ENCODE measurements at regions not wholly inside any gene's neighbourhood (a gene's known extent, or its start where the extent isn't known, plus 50 kb on each side); places are given as distances from the start of the nearest gene placed in this dataset.

DNA sequence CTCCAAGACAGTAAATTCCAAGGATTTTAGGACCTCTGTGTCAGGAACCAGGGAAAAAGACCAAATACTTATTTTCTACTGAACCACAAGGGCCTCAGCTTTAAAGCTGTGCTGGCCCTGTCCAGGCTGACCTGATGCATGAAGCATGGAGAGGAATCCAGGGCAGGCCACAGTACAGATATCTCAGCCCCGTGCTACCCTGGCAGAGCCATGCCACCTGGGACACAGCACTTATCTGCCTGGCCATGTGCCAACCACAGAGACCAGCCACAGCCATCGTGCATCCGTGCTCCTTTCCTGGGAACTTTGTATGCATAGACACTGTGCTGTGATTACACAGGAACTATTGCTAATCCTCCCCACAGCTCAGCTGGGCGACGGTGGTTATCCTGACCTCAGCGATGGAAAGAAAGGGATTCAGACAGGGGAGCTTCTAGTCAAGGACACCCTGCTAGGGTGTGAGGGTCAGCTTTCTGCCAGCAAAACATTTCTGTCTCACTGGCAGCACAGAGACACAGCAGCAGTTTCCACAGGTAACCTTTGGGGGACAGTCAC lies 687.4 kb upstream of the ID2 start:
- ChIA-PET POLR2A (no interaction called here), CTCF (no interaction called here)
- Histone ChIP-seq H3K9me3 (ENCODE audit: control insufficient read depth, insufficient read depth, low read depth, low read length) (no peaks in the 10 kb centered on the region), H3K27ac (ENCODE audit: extremely low read depth, low read depth, low read length) (no peak overlapping the region), H3K36me3 (ENCODE audit: control insufficient read depth in 2 of 2, insufficient read depth in 1 of 2, low read length in 2 of 2) (no peaks in the 10 kb centered on the region), H3K4me3 (ENCODE audit: low read depth, low read length) (no peak overlapping the region), H3K4me1 (ENCODE audit: control insufficient read depth, insufficient read depth, low read length) (no peaks in the 10 kb centered on the region)
- no peak for TF ChIP-seq ZNF571 (tag by site-specific recombination; IDR thresholded peaks at IDR 0.05)
- no peak for TF ChIP-seq ZNF426 (tag by site-specific recombination; IDR thresholded peaks at IDR 0.05)
- TF ChIP-seq, protein P1, sequence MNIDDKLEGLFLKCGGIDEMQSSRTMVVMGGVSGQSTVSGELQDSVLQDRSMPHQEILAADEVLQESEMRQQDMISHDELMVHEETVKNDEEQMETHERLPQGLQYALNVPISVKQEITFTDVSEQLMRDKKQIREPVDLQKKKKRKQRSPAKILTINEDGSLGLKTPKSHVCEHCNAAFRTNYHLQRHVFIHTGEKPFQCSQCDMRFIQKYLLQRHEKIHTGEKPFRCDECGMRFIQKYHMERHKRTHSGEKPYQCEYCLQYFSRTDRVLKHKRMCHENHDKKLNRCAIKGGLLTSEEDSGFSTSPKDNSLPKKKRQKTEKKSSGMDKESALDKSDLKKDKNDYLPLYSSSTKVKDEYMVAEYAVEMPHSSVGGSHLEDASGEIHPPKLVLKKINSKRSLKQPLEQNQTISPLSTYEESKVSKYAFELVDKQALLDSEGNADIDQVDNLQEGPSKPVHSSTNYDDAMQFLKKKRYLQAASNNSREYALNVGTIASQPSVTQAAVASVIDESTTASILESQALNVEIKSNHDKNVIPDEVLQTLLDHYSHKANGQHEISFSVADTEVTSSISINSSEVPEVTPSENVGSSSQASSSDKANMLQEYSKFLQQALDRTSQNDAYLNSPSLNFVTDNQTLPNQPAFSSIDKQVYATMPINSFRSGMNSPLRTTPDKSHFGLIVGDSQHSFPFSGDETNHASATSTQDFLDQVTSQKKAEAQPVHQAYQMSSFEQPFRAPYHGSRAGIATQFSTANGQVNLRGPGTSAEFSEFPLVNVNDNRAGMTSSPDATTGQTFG (tag by site-specific recombination; IDR thresholded peaks at IDR 0.05; ENCODE audit: borderline replicate concordance) = no peak
- TF ChIP-seq ZNF600 (tag by site-specific recombination; IDR thresholded peaks at IDR 0.05) = no peak
- TF ChIP-seq ZNF174 (tag by site-specific recombination; IDR thresholded peaks at IDR 0.05) = no peak
- no peak for TF ChIP-seq ZNF112 (tag by site-specific recombination; IDR thresholded peaks at IDR 0.05)
- TF ChIP-seq, protein P2, sequence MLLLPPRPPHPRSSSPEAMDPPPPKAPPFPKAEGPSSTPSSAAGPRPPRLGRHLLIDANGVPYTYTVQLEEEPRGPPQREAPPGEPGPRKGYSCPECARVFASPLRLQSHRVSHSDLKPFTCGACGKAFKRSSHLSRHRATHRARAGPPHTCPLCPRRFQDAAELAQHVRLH (tag by site-specific recombination; IDR thresholded peaks at IDR 0.05) = no peak
- no peak for TF ChIP-seq ZIC2 (tag by site-specific recombination; IDR thresholded peaks at IDR 0.05)
- TF ChIP-seq WT1 (tag by site-specific recombination; IDR thresholded peaks at IDR 0.05) = no peak

DNA sequence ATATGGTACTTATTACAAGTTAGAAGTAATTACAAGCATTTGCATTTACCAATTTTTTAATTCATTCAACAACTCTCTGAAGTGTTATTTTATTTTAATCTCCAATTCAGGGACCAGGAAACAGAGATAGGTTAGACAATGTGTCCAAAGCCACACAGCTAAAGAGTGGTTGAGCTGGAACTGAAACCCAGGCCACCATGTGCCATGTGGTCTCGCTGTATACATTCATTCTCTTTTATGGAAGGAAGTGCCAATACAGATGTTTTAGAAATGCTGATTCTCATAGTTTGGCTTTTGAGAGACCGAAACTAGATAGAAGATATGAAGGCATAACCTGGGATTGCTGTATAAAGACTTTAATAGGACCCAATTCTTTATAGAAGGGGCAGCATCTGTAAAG lies 684.6 kb upstream of the ID2 start:
- Histone ChIP-seq H3K27ac (ENCODE audit: extremely low read depth, low read depth, low read length) (no peak overlapping the region), H3K4me3 (ENCODE audit: low read depth, low read length) (no peak overlapping the region), H3K36me3 (ENCODE audit: control insufficient read depth in 2 of 2, insufficient read depth in 1 of 2, low read length in 2 of 2) (no peaks in the 10 kb centered on the region), H3K4me1 (ENCODE audit: control insufficient read depth, insufficient read depth, low read length) (no peaks in the 10 kb centered on the region), H3K9me3 (ENCODE audit: control insufficient read depth, insufficient read depth, low read depth, low read length) (no peaks in the 10 kb centered on the region)
- ChIA-PET POLR2A (no interaction called here), CTCF (no interaction called here)
- TF ChIP-seq, protein P3, sequence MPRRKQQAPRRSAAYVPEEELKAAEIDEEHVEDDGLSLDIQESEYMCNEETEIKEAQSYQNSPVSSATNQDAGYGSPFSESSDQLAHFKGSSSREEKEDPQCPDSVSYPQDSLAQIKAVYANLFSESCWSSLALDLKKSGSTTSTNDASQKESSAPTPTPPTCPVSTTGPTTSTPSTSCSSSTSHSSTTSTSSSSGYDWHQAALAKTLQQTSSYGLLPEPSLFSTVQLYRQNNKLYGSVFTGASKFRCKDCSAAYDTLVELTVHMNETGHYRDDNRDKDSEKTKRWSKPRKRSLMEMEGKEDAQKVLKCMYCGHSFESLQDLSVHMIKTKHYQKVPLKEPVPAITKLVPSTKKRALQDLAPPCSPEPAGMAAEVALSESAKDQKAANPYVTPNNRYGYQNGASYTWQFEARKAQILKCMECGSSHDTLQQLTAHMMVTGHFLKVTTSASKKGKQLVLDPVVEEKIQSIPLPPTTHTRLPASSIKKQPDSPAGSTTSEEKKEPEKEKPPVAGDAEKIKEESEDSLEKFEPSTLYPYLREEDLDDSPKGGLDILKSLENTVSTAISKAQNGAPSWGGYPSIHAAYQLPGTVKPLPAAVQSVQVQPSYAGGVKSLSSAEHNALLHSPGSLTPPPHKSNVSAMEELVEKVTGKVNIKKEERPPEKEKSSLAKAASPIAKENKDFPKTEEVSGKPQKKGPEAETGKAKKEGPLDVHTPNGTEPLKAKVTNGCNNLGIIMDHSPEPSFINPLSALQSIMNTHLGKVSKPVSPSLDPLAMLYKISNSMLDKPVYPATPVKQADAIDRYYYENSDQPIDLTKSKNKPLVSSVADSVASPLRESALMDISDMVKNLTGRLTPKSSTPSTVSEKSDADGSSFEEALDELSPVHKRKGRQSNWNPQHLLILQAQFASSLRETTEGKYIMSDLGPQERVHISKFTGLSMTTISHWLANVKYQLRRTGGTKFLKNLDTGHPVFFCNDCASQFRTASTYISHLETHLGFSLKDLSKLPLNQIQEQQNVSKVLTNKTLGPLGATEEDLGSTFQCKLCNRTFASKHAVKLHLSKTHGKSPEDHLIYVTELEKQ (tag by site-specific recombination; IDR thresholded peaks at IDR 0.05; ENCODE audit: borderline replicate concordance) = no peak
- TF ChIP-seq IKZF3 (tag by site-specific recombination; IDR thresholded peaks at IDR 0.05) (no peak), ZNF121 (tag by site-specific recombination; IDR thresholded peaks at IDR 0.05) (no peak), WT1 (tag by site-specific recombination; IDR thresholded peaks at IDR 0.05) (no peak), KLF9 (tag by site-specific recombination; IDR thresholded peaks at IDR 0.05; ENCODE audit: low read depth) (no peak), ZNF610 (tag by site-specific recombination; IDR thresholded peaks at IDR 0.05; ENCODE audit: borderline replicate concordance) (no peak), BCL11A (tag by site-specific recombination; IDR thresholded peaks at IDR 0.05; ENCODE audit: low read depth) (no peak), HOXA7 (CRISPR knock-in tag; IDR thresholded peaks at IDR 0.05; ENCODE audit: borderline replicate concordance) (no peak), ZFP3 (tag by site-specific recombination; IDR thresholded peaks at IDR 0.05; ENCODE audit: low read depth) (no peak), ZNF274 (IDR thresholded peaks at IDR 0.05; ENCODE audit: low read length) (no peak), ZNF274 (tag by site-specific recombination; IDR thresholded peaks at IDR 0.05; ENCODE audit: borderline replicate concordance) (no peak)
- TF ChIP-seq, protein P4, sequence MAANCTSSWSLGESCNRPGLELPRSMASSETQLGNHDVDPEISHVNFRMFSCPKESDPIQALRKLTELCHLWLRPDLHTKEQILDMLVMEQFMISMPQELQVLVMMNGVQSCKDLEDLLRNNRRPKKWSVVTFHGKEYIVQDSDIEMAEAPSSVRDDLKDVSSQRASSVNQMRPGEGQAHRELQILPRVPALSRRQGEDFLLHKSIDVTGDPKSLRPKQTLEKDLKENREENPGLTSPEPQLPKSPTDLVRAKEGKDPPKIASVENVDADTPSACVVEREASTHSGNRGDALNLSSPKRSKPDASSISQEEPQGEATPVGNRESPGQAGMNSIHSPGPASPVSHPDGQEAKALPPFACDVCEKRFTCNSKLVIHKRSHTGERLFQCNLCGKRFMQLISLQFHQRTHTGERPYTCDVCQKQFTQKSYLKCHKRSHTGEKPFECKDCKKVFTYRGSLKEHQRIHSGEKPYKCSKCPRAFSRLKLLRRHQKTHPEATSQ (tag by site-specific recombination; IDR thresholded peaks at IDR 0.05) = no peak
